HG02970 (cell line): ENCODE measurements at regions not wholly inside any gene's neighbourhood (a gene's known extent, or its start where the extent isn't known, plus 50 kb on each side); places are given as distances from the start of the nearest gene placed in this dataset.
"Not testable (repeated sequence)": the region's sequence is repeated elsewhere in the genome, so short reads cannot be mapped to it uniquely, and the experiment has no call there.

ENCODE experiments used
- ATAC-seq: cut with Tn5 transposase; IDR thresholded peaks from one replicate; pipeline ENCODE4 v1.9.1; 2021; ENCODE audit warnings: mild to moderate bottlenecking, moderate library complexity, moderate number of reproducible peaks; ENCODE audit not compliant: unreplicated experiment, low FRiP score

- no peak for ATAC-seq
Observed at GRCh38 chr11:106479646-106480045, 402.2 kb downstream of the AASDHPPT start.

GRCh38 chr11:106480581-106481190 is 403.2 kb downstream of the AASDHPPT start:
- no peak for ATAC-seq

GRCh38 chr11:106482917-106483785 is 405.7 kb downstream of the AASDHPPT start:
- no peak for ATAC-seq

GRCh38 chr11:106491751-106492150 is 414.3 kb downstream of the AASDHPPT start:
- no peak for ATAC-seq

GRCh38 chr11:106493751-106494150 is 416.3 kb downstream of the AASDHPPT start:
- no peak for ATAC-seq

- ATAC-seq, result no peak
Observed at GRCh38 chr11:106495046-106495445, 417.6 kb downstream of the AASDHPPT start.

- ATAC-seq, result no peak
Observed at GRCh38 chr11:106496677-106497076, 419.2 kb downstream of the AASDHPPT start.

- no peak for ATAC-seq
Observed at GRCh38 chr11:106497321-106497720, 419.9 kb downstream of the AASDHPPT start.

- no peak for ATAC-seq
Observed at GRCh38 chr11:106497822-106498221, 420.4 kb downstream of the AASDHPPT start.

- no peak for ATAC-seq
Observed at GRCh38 chr11:106503901-106504300, 426.4 kb downstream of the AASDHPPT start.

- ATAC-seq, result no peak
Observed at GRCh38 chr11:106507645-106508306, 430.3 kb downstream of the AASDHPPT start.

- no peak for ATAC-seq
Observed at GRCh38 chr11:106514706-106515105, 437.2 kb downstream of the AASDHPPT start.

GRCh38 chr11:106517426-106517825 is 440.0 kb downstream of the AASDHPPT start:
- no peak for ATAC-seq

- ATAC-seq, result no peak
Observed at GRCh38 chr11:106520146-106520912, 442.9 kb downstream of the AASDHPPT start.

- no peak for ATAC-seq
Observed at GRCh38 chr11:106520920-106521319, 443.5 kb downstream of the AASDHPPT start.

GRCh38 chr11:106523171-106523570 is 445.7 kb downstream of the AASDHPPT start:
- no peak for ATAC-seq

- ATAC-seq, result no peak
Observed at GRCh38 chr11:106523921-106524320, 446.5 kb downstream of the AASDHPPT start.

- no peak for ATAC-seq
Observed at GRCh38 chr11:106524436-106524835, 447.0 kb downstream of the AASDHPPT start.

GRCh38 chr11:106531648-106532047 is 454.2 kb downstream of the AASDHPPT start:
- ATAC-seq, result not testable (repeated sequence)

- ATAC-seq, result no peak
Observed at GRCh38 chr11:106533046-106533445, 455.6 kb downstream of the AASDHPPT start.

- no peak for ATAC-seq
Observed at GRCh38 chr11:106540001-106540400, 462.5 kb downstream of the AASDHPPT start.
